HG02763 (cell line): ENCODE measurements at regions not wholly inside any gene's neighbourhood (a gene's known extent, or its start where the extent isn't known, plus 50 kb on each side); places are given as distances from the start of the nearest gene placed in this dataset.
"Not testable (repeated sequence)": the region's sequence is repeated elsewhere in the genome, so short reads cannot be mapped to it uniquely, and the experiment has no call there.

Experiments used
- ATAC-seq: cut with Tn5 transposase; IDR thresholded peaks from one replicate; pipeline ENCODE4 v1.9.1; 2021; ENCODE audit warnings: mild to moderate bottlenecking, moderate library complexity; ENCODE audit not compliant: unreplicated experiment

- ATAC-seq: no peak
These were observed 248.0 kb upstream of the GAS1 start for GRCh38 chr9:87195306-87195705.

GRCh38 chr9:87197349-87198130, 250.2 kb upstream of the GAS1 start:
- ATAC-seq: no peak

- ATAC-seq: no peak
These were observed 251.4 kb upstream of the GAS1 start for GRCh38 chr9:87198716-87199115.

GRCh38 chr9:87199278-87199677, 252.0 kb upstream of the GAS1 start:
- no peak for ATAC-seq

- no peak for ATAC-seq
These were observed 252.5 kb upstream of the GAS1 start for GRCh38 chr9:87199782-87200181.

GRCh38 chr9:87201351-87201751, 254.0 kb upstream of the GAS1 start:
- no peak for ATAC-seq

GRCh38 chr9:87206064-87206661, 258.9 kb upstream of the GAS1 start:
- no peak for ATAC-seq

GRCh38 chr9:87210658-87211057, 263.4 kb upstream of the GAS1 start:
- ATAC-seq: not testable (repeated sequence)

GRCh38 chr9:87211669-87212068, 264.4 kb upstream of the GAS1 start:
- no peak for ATAC-seq

GRCh38 chr9:87212605-87213021, 265.3 kb upstream of the GAS1 start:
- ATAC-seq: no peak

GRCh38 chr9:87213948-87214347, 266.6 kb upstream of the GAS1 start:
- ATAC-seq: no peak

- ATAC-seq: no peak
These were observed 267.7 kb upstream of the GAS1 start for GRCh38 chr9:87214991-87215390.

GRCh38 chr9:87216036-87216435, 268.7 kb upstream of the GAS1 start:
- no peak for ATAC-seq

GRCh38 chr9:87216897-87217455, 269.7 kb upstream of the GAS1 start:
- no peak for ATAC-seq

GRCh38 chr9:87223392-87224246, 274.0 kb upstream of the DAPK1 start:
- no peak for ATAC-seq

GRCh38 chr9:87226896-87227295, 270.8 kb upstream of the DAPK1 start:
- no peak for ATAC-seq

GRCh38 chr9:87227456-87227855, 270.2 kb upstream of the DAPK1 start:
- ATAC-seq: no peak

- ATAC-seq: no peak
These were observed 268.6 kb upstream of the DAPK1 start for GRCh38 chr9:87229108-87229507.

- ATAC-seq: no peak
These were observed 264.2 kb upstream of the DAPK1 start for GRCh38 chr9:87233431-87233830.

GRCh38 chr9:87233899-87234455, 263.7 kb upstream of the DAPK1 start:
- no peak for ATAC-seq

- ATAC-seq: no peak
These were observed 262.8 kb upstream of the DAPK1 start for GRCh38 chr9:87234854-87235253.
